Fibroblast of lung (primary cell): ENCODE measurements at regions not wholly inside any gene's neighbourhood (a gene's known extent, or its start where the extent isn't known, plus 50 kb on each side); places are given as distances from the start of the nearest gene placed in this dataset.

Experiments
- DNase-seq, 2 donors: peaks; one replicate each; pipeline versions ENCODE4 v3.0.0 to v3.0.0-alpha.2; 2010; ENCODE audit warnings: low read depth in 2 of 2
- H2AFZ ChIP-seq: 2 replicates; pipeline ENCODE4 v1.5.1; 2012; ENCODE audit warnings: low read length, control low read depth, inconsistent platforms
- H3K27ac ChIP-seq: 2 replicates; pipeline ENCODE4 v1.5.1; 2011; ENCODE audit warnings: low read length, control low read depth; ENCODE audit not compliant: insufficient read depth
- H3K27me3 ChIP-seq: 2 replicates; pipeline ENCODE4 v1.5.1; 2011; ENCODE audit warnings: mild to moderate bottlenecking, low read length; ENCODE audit not compliant: control insufficient read depth, insufficient read depth
- H3K36me3 ChIP-seq: 2 replicates; pipeline ENCODE4 v1.5.1; 2011; ENCODE audit warnings: low read length; ENCODE audit not compliant: control insufficient read depth, insufficient read depth
- H3K4me1 ChIP-seq: 2 replicates; pipeline ENCODE4 v1.5.1; 2011; ENCODE audit warnings: low read length; ENCODE audit not compliant: control insufficient read depth, insufficient read depth; ENCODE audit errors: extremely low read depth
- H3K4me2 ChIP-seq: 2 replicates; pipeline ENCODE4 v1.5.1; 2011; ENCODE audit warnings: low read length, control low read depth; ENCODE audit not compliant: insufficient read depth; ENCODE audit errors: extremely low read depth
- H3K4me3 ChIP-seq, 4 experiments: fragments of 200-600 bp in 1 of 4; sonication (generic) in 1 of 4; replicated peaks in 1 of 4; 2 replicates each; pipeline ENCODE4 v1.5.1; 2011 to 2016; ENCODE audit warnings: low read length in 4 of 4, low read depth in 3 of 4, mild to moderate bottlenecking in 3 of 4, control low read depth in 2 of 4, inconsistent platforms in 1 of 4, mixed read lengths in 1 of 4; ENCODE audit not compliant: insufficient read depth in 1 of 4; ENCODE audit errors: control extremely low read depth in 1 of 4
- H3K79me2 ChIP-seq: 2 replicates; pipeline ENCODE4 v1.5.1; 2012; ENCODE audit warnings: mild to moderate bottlenecking, low read length, inconsistent platforms; ENCODE audit not compliant: control insufficient read depth, insufficient read depth
- H3K9ac ChIP-seq: 2 replicates; pipeline ENCODE4 v1.5.1; 2011; ENCODE audit warnings: mild to moderate bottlenecking, low read length, control low read depth; ENCODE audit not compliant: insufficient read depth
- H3K9me3 ChIP-seq: 2 replicates; pipeline ENCODE4 v1.5.1; 2012; ENCODE audit warnings: low read depth, low read length; ENCODE audit not compliant: control insufficient read depth, insufficient read depth
- H4K20me1 ChIP-seq: 2 replicates; pipeline ENCODE4 v1.5.1; 2011; ENCODE audit warnings: low read length; ENCODE audit not compliant: control insufficient read depth, insufficient read depth; ENCODE audit errors: extremely low read depth
- CTCF ChIP-seq, 2 donors: IDR thresholded peaks in 1 of 2; conservative IDR thresholded peaks in 1 of 2; 1 replicate in 1 of 2; 2 replicates in 1 of 2; pipeline ENCODE4 v1.5.1; 2011 to 2012; ENCODE audit warnings: low read length in 2 of 2, control low read depth in 1 of 2, inconsistent platforms in 1 of 2, low read depth in 1 of 2, mild to moderate bottlenecking in 1 of 2
- EZH2 ChIP-seq: IDR thresholded peaks from 2 replicates; pipeline ENCODE4 v1.5.1; 2012; ENCODE audit warnings: low read length, control low read depth, mild to moderate bottlenecking; ENCODE audit errors: missing control alignments

GRCh38 chr5:6859951-6860638 is 146.9 kb downstream of the TENT4A start:
- H3K27ac ChIP-seq = no peak overlapping the region
- no peak overlapping the region for H3K4me2 ChIP-seq
- no peaks in the 10 kb centered on the region for H3K9me3 ChIP-seq
- H2AFZ ChIP-seq = no peak overlapping the region
- no peak for TF ChIP-seq CTCF (conservative IDR thresholded peaks at IDR 0.05 in 1 of 2, IDR thresholded peaks at IDR 0.05 in 1 of 2; ENCODE audit: low read depth in 1 of 2, low read length in 2 of 2)
- TF ChIP-seq EZH2 = no peak
- H4K20me1 ChIP-seq = no peaks in the 10 kb centered on the region
- no peaks in the 10 kb centered on the region for H3K27me3 ChIP-seq
- H3K36me3 ChIP-seq = no peaks in the 10 kb centered on the region
- no peaks in the 10 kb centered on the region for H3K79me2 ChIP-seq
- H3K4me1 ChIP-seq = no peaks in the 10 kb centered on the region
- no peak overlapping the region for H3K9ac ChIP-seq
- no peak overlapping the region for H3K4me3 ChIP-seq
- DNase-seq = no peak

- Histone ChIP-seq H3K27me3 (no peaks in the 10 kb centered on the region), H3K4me3 (no peak overlapping the region), H3K4me2 (no peak overlapping the region), H3K27ac (no peak overlapping the region), H3K9me3 (no peaks in the 10 kb centered on the region), H3K9ac (no peak overlapping the region), H2AFZ (no peak overlapping the region), H3K79me2 (no peaks in the 10 kb centered on the region), H3K4me1 (no peaks in the 10 kb centered on the region), H3K36me3 (no peaks in the 10 kb centered on the region), H4K20me1 (no peaks in the 10 kb centered on the region)
- TF ChIP-seq CTCF (conservative IDR thresholded peaks at IDR 0.05 in 1 of 2, IDR thresholded peaks at IDR 0.05 in 1 of 2; ENCODE audit: low read depth in 1 of 2, low read length in 2 of 2) (no peak), EZH2 (no peak)
- DNase-seq = no peak
Observed at GRCh38 chr5:6861036-6861435, 147.8 kb downstream of the TENT4A start.

- TF ChIP-seq CTCF (conservative IDR thresholded peaks at IDR 0.05 in 1 of 2, IDR thresholded peaks at IDR 0.05 in 1 of 2; ENCODE audit: low read depth in 1 of 2, low read length in 2 of 2) = no peak
- TF ChIP-seq EZH2 = no peak
- H3K9ac ChIP-seq = no peak overlapping the region
- no peaks in the 10 kb centered on the region for H3K36me3 ChIP-seq
- no peaks in the 10 kb centered on the region for H3K9me3 ChIP-seq
- H3K27ac ChIP-seq = no peak overlapping the region
- H3K27me3 ChIP-seq = no peaks in the 10 kb centered on the region
- no peak overlapping the region for H3K4me3 ChIP-seq
- H2AFZ ChIP-seq = no peak overlapping the region
- no peaks in the 10 kb centered on the region for H4K20me1 ChIP-seq
- no peaks in the 10 kb centered on the region for H3K79me2 ChIP-seq
- H3K4me1 ChIP-seq = no peaks in the 10 kb centered on the region
- DNase-seq = no peak
- H3K4me2 ChIP-seq = no peak overlapping the region
Observed at GRCh38 chr5:6861667-6862066, 148.4 kb downstream of the TENT4A start.
